HEK293T (cell line): ENCODE measurements at regions not wholly inside any gene's neighbourhood (a gene's known extent, or its start where the extent isn't known, plus 50 kb on each side); places are given as distances from the start of the nearest gene placed in this dataset.

ENCODE experiments used
- ELF4 ChIP-seq: fragments of 450-650 bp; IDR thresholded peaks from 2 replicates; pipeline ENCODE4 v1.6.1; 2017; ENCODE audit warnings: antibody characterized with exemption
- FOXA1 ChIP-seq: fragments of 450-650 bp; IDR thresholded peaks from 2 replicates; pipeline ENCODE4 v1.6.1; 2016; ENCODE audit warnings: mild to moderate bottlenecking
- FOXK2 ChIP-seq: fragments of 450-650 bp; IDR thresholded peaks from 2 replicates; pipeline ENCODE4 v1.6.1; 2016; ENCODE audit warnings: mild to moderate bottlenecking
- HDGF ChIP-seq: fragments of 450-650 bp; IDR thresholded peaks from 2 replicates; pipeline ENCODE4 v1.6.1; 2017; ENCODE audit warnings: antibody characterized with exemption, borderline replicate concordance
- SP1 ChIP-seq: fragments of 450-650 bp; IDR thresholded peaks from 2 replicates; pipeline ENCODE4 v1.6.1; 2017
- ZNF384 ChIP-seq: fragments of 450-650 bp; IDR thresholded peaks from 2 replicates; pipeline ENCODE4 v1.6.1; 2016

GRCh38 chr6:137808191-137808590 lies 58.9 kb upstream of the TNFAIP3 start:
- no peak for TF ChIP-seq FOXA1
- no peak for TF ChIP-seq ZNF384
- no peak for TF ChIP-seq SP1
- TF ChIP-seq ELF4: no peak
- no peak for TF ChIP-seq FOXK2
- no peak for TF ChIP-seq HDGF
